Fibroblast of lung (primary cell): ENCODE measurements at regions not wholly inside any gene's neighbourhood (a gene's known extent, or its start where the extent isn't known, plus 50 kb on each side); places are given as distances from the start of the nearest gene placed in this dataset.

Source experiments
- DNase-seq, 2 donors: peaks; one replicate each; pipeline versions ENCODE4 v3.0.0 to v3.0.0-alpha.2; 2010; ENCODE audit warnings: low read depth in 2 of 2
- H2AFZ ChIP-seq: 2 replicates; pipeline ENCODE4 v1.5.1; 2012; ENCODE audit warnings: low read length, control low read depth, inconsistent platforms
- H3K27ac ChIP-seq: 2 replicates; pipeline ENCODE4 v1.5.1; 2011; ENCODE audit warnings: low read length, control low read depth; ENCODE audit not compliant: insufficient read depth
- H3K27me3 ChIP-seq: 2 replicates; pipeline ENCODE4 v1.5.1; 2011; ENCODE audit warnings: mild to moderate bottlenecking, low read length; ENCODE audit not compliant: control insufficient read depth, insufficient read depth
- H3K36me3 ChIP-seq: 2 replicates; pipeline ENCODE4 v1.5.1; 2011; ENCODE audit warnings: low read length; ENCODE audit not compliant: control insufficient read depth, insufficient read depth
- H3K4me1 ChIP-seq: 2 replicates; pipeline ENCODE4 v1.5.1; 2011; ENCODE audit warnings: low read length; ENCODE audit not compliant: control insufficient read depth, insufficient read depth; ENCODE audit errors: extremely low read depth
- H3K4me2 ChIP-seq: 2 replicates; pipeline ENCODE4 v1.5.1; 2011; ENCODE audit warnings: low read length, control low read depth; ENCODE audit not compliant: insufficient read depth; ENCODE audit errors: extremely low read depth
- H3K4me3 ChIP-seq, 4 experiments: fragments of 200-600 bp in 1 of 4; sonication (generic) in 1 of 4; replicated peaks in 1 of 4; 2 replicates each; pipeline ENCODE4 v1.5.1; 2011 to 2016; ENCODE audit warnings: low read length in 4 of 4, low read depth in 3 of 4, mild to moderate bottlenecking in 3 of 4, control low read depth in 2 of 4, inconsistent platforms in 1 of 4, mixed read lengths in 1 of 4; ENCODE audit not compliant: insufficient read depth in 1 of 4; ENCODE audit errors: control extremely low read depth in 1 of 4
- H3K79me2 ChIP-seq: 2 replicates; pipeline ENCODE4 v1.5.1; 2012; ENCODE audit warnings: mild to moderate bottlenecking, low read length, inconsistent platforms; ENCODE audit not compliant: control insufficient read depth, insufficient read depth
- H3K9ac ChIP-seq: 2 replicates; pipeline ENCODE4 v1.5.1; 2011; ENCODE audit warnings: mild to moderate bottlenecking, low read length, control low read depth; ENCODE audit not compliant: insufficient read depth
- H3K9me3 ChIP-seq: 2 replicates; pipeline ENCODE4 v1.5.1; 2012; ENCODE audit warnings: low read depth, low read length; ENCODE audit not compliant: control insufficient read depth, insufficient read depth
- H4K20me1 ChIP-seq: 2 replicates; pipeline ENCODE4 v1.5.1; 2011; ENCODE audit warnings: low read length; ENCODE audit not compliant: control insufficient read depth, insufficient read depth; ENCODE audit errors: extremely low read depth
- EZH2 ChIP-seq: IDR thresholded peaks from 2 replicates; pipeline ENCODE4 v1.5.1; 2012; ENCODE audit warnings: low read length, control low read depth, mild to moderate bottlenecking; ENCODE audit errors: missing control alignments
- TF ChIP-seq, protein P1 (sequence below), 2 donors: IDR thresholded peaks in 1 of 2; conservative IDR thresholded peaks in 1 of 2; 1 replicate in 1 of 2; 2 replicates in 1 of 2; pipeline ENCODE4 v1.5.1; 2011 to 2012; ENCODE audit warnings: low read length in 2 of 2, control low read depth in 1 of 2, inconsistent platforms in 1 of 2, low read depth in 1 of 2, mild to moderate bottlenecking in 1 of 2

DNA sequence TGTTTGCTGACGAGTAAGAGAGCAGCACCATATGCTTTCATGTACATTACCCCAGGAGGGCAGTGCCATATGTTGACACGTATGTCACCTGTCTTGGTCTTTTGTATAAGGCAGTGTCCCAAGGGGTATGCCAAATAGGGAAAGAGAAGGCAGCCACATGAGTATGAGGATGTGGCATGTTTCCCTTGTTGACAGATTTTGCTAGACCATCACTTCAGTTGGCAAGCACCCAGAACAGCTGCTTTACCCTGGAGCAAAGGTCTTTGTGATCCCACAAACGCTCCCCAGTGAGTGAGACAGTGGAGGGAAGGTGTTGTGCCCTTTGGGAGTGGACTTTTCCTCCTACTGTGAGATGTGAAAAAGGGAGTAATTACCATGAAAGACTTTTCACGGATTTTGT is 350.1 kb downstream of the ETV1 start:
- Histone ChIP-seq H3K27ac (no peak overlapping the region), H3K9ac (no peak overlapping the region), H3K4me1 (no peaks in the 10 kb centered on the region), H3K9me3 (no peaks in the 10 kb centered on the region), H3K27me3 (no peaks in the 10 kb centered on the region), H3K36me3 (no peaks in the 10 kb centered on the region), H3K4me3 (no peak overlapping the region), H4K20me1 (no peaks in the 10 kb centered on the region), H3K4me2 (no peak overlapping the region), H3K79me2 (no peaks in the 10 kb centered on the region), H2AFZ (no peak overlapping the region)
- no peak for DNase-seq
- TF ChIP-seq, protein P1, sequence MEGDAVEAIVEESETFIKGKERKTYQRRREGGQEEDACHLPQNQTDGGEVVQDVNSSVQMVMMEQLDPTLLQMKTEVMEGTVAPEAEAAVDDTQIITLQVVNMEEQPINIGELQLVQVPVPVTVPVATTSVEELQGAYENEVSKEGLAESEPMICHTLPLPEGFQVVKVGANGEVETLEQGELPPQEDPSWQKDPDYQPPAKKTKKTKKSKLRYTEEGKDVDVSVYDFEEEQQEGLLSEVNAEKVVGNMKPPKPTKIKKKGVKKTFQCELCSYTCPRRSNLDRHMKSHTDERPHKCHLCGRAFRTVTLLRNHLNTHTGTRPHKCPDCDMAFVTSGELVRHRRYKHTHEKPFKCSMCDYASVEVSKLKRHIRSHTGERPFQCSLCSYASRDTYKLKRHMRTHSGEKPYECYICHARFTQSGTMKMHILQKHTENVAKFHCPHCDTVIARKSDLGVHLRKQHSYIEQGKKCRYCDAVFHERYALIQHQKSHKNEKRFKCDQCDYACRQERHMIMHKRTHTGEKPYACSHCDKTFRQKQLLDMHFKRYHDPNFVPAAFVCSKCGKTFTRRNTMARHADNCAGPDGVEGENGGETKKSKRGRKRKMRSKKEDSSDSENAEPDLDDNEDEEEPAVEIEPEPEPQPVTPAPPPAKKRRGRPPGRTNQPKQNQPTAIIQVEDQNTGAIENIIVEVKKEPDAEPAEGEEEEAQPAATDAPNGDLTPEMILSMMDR (conservative IDR thresholded peaks at IDR 0.05 in 1 of 2, IDR thresholded peaks at IDR 0.05 in 1 of 2; ENCODE audit: low read depth in 1 of 2, low read length in 2 of 2) = no peak
- TF ChIP-seq EZH2 = no peak

DNA sequence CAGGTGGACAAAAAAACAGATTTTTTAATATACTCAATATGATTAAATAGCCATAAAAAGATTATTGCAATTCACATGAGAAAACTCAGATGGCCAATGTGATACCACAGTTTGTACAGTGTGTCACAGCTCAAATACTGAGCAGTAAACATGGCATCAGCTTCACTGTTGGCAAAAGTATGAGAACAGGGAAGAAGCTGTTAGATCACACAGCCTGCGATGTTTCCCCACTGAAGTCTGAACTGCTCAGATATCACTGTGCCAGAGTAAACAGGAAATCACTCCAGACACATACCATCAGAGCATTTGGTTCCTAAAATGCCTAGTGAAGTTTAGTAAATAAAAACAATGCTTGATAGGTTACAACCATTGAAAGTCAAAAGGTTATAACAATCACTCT is 347.8 kb downstream of the ETV1 start:
- DNase-seq = peak; percentile 47 to 71
- Histone ChIP-seq H3K36me3 (no peaks in the 10 kb centered on the region), H3K79me2 (no peaks in the 10 kb centered on the region), H3K9me3 (no peaks in the 10 kb centered on the region), H2AFZ (peak overlapping the region; percentile 25), H3K4me1 (no peaks in the 10 kb centered on the region), H3K9ac (no peak overlapping the region), H3K4me3 (no peak overlapping the region), H4K20me1 (no peaks in the 10 kb centered on the region), H3K4me2 (no peak overlapping the region), H3K27ac (no peak overlapping the region), H3K27me3 (no peaks in the 10 kb centered on the region)
- no peak for TF ChIP-seq EZH2
- TF ChIP-seq, protein P1 (conservative IDR thresholded peaks at IDR 0.05 in 1 of 2, IDR thresholded peaks at IDR 0.05 in 1 of 2; ENCODE audit: low read depth in 1 of 2, low read length in 2 of 2) = no peak

DNA sequence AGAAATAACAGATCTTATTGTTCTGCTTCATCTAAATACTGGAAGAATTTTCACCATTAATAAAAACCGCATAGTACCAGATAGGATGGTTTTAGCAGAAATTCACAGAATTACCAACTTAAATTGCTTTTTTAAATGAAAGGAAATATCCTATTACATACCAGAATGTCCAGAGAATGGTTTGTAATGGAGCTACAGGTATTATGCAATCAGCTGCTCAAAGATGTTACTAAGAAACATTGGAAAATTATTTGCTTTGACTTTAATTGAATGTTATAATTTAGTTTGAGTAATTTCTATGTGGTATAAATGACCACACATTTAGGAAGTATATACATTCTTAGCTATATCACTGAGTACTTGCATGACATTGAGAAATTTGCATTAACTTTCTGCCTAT is 338.3 kb downstream of the ETV1 start:
- Histone ChIP-seq H3K27ac (no peak overlapping the region), H3K9ac (no peak overlapping the region), H3K27me3 (no peaks in the 10 kb centered on the region), H2AFZ (no peak overlapping the region), H4K20me1 (no peaks in the 10 kb centered on the region), H3K9me3 (no peaks in the 10 kb centered on the region), H3K4me1 (no peaks in the 10 kb centered on the region), H3K4me2 (no peak overlapping the region), H3K79me2 (no peaks in the 10 kb centered on the region), H3K4me3 (no peak overlapping the region), H3K36me3 (no peaks in the 10 kb centered on the region)
- TF ChIP-seq, protein P1 (conservative IDR thresholded peaks at IDR 0.05 in 1 of 2, IDR thresholded peaks at IDR 0.05 in 1 of 2; ENCODE audit: low read depth in 1 of 2, low read length in 2 of 2) = no peak
- no peak for TF ChIP-seq EZH2
- peak in 1 of 2 donors; percentile 11 for DNase-seq
